ENCODE measurements at regions not wholly inside any gene's neighbourhood (a gene's known extent, or its start where the extent isn't known, plus 50 kb on each side); places are given as distances from the start of the nearest gene placed in this dataset.

GRCh38 chr1:67969446-67969845 is 81.0 kb downstream of the DIRAS3 start:
- no peak overlapping the region for H2AFZ ChIP-seq
- no peak overlapping the region for H3K9ac ChIP-seq
- H3K27ac ChIP-seq: no peak overlapping the region
- H3K4me3 ChIP-seq (ENCODE audit: low read depth, low read length): no peak overlapping the region
- no peak overlapping the region for H3K4me2 ChIP-seq (ENCODE audit: low read length)
- H3K36me3 ChIP-seq (ENCODE audit: control insufficient read depth, insufficient read depth, low read length): no peaks in the 10 kb centered on the region
- no peaks in the 10 kb centered on the region for H3K79me2 ChIP-seq
- no peaks in the 10 kb centered on the region for H3K4me1 ChIP-seq
- no peak for TF ChIP-seq CTCF (IDR thresholded peaks at IDR 0.05)
- no peaks in the 10 kb centered on the region for H3K27me3 ChIP-seq (ENCODE audit: control insufficient read depth, insufficient read depth, low read length)
- no peaks in the 10 kb centered on the region for H3K9me3 ChIP-seq (ENCODE audit: control insufficient read depth, low read length)

GRCh38 chr1:67966666-67967009 is 83.8 kb downstream of the DIRAS3 start:
- no peak overlapping the region for H3K4me3 ChIP-seq (ENCODE audit: low read depth, low read length)

GRCh38 chr1:67965995-67966665 is 84.3 kb downstream of the DIRAS3 start:
- Histone ChIP-seq H3K36me3 (ENCODE audit: control insufficient read depth, insufficient read depth, low read length) (no peaks in the 10 kb centered on the region), H3K4me2 (ENCODE audit: low read length) (no peak overlapping the region), H3K9me3 (ENCODE audit: control insufficient read depth, low read length) (no peaks in the 10 kb centered on the region), H3K9ac (no peak overlapping the region), H3K79me2 (no peaks in the 10 kb centered on the region), H3K27ac (no peak overlapping the region), H2AFZ (no peak overlapping the region), H3K4me3 (ENCODE audit: low read depth, low read length) (no peak overlapping the region), H3K27me3 (ENCODE audit: control insufficient read depth, insufficient read depth, low read length) (no peaks in the 10 kb centered on the region), H3K4me1 (no peaks in the 10 kb centered on the region)
- TF ChIP-seq CTCF (IDR thresholded peaks at IDR 0.05): no peak

More at GRCh38 chr1:67966666-67967009, 83.8 kb downstream of the DIRAS3 start:
- Histone ChIP-seq H3K27ac (no peak overlapping the region), H3K4me2 (ENCODE audit: low read length) (no peak overlapping the region), H3K9ac (no peak overlapping the region), H3K9me3 (ENCODE audit: control insufficient read depth, low read length) (no peaks in the 10 kb centered on the region), H2AFZ (no peak overlapping the region), H3K27me3 (ENCODE audit: control insufficient read depth, insufficient read depth, low read length) (no peaks in the 10 kb centered on the region), H3K79me2 (no peaks in the 10 kb centered on the region), H3K36me3 (ENCODE audit: control insufficient read depth, insufficient read depth, low read length) (no peaks in the 10 kb centered on the region), H3K4me1 (no peaks in the 10 kb centered on the region)
- TF ChIP-seq CTCF (IDR thresholded peaks at IDR 0.05): no peak

- H3K9ac ChIP-seq: no peak overlapping the region
- no peak overlapping the region for H2AFZ ChIP-seq
- no peaks in the 10 kb centered on the region for H3K27me3 ChIP-seq (ENCODE audit: control insufficient read depth, insufficient read depth, low read length)
- no peaks in the 10 kb centered on the region for H3K9me3 ChIP-seq (ENCODE audit: control insufficient read depth, low read length)
- no peak overlapping the region for H3K27ac ChIP-seq
- H3K79me2 ChIP-seq: no peaks in the 10 kb centered on the region
- no peaks in the 10 kb centered on the region for H3K4me1 ChIP-seq
- no peak for TF ChIP-seq CTCF (IDR thresholded peaks at IDR 0.05)
- H3K4me2 ChIP-seq (ENCODE audit: low read length): no peak overlapping the region
- no peak overlapping the region for H3K4me3 ChIP-seq (ENCODE audit: low read depth, low read length)
- no peaks in the 10 kb centered on the region for H3K36me3 ChIP-seq (ENCODE audit: control insufficient read depth, insufficient read depth, low read length)
These were observed 87.2 kb downstream of the DIRAS3 start for GRCh38 chr1:67963263-67963662.

GRCh38 chr1:67960766-67961165 is 89.7 kb downstream of the DIRAS3 start:
- H3K27me3 ChIP-seq (ENCODE audit: control insufficient read depth, insufficient read depth, low read length): no peaks in the 10 kb centered on the region
- no peak overlapping the region for H3K9ac ChIP-seq
- no peak for TF ChIP-seq CTCF (IDR thresholded peaks at IDR 0.05)
- no peaks in the 10 kb centered on the region for H3K9me3 ChIP-seq (ENCODE audit: control insufficient read depth, low read length)
- no peak overlapping the region for H3K4me2 ChIP-seq (ENCODE audit: low read length)
- no peaks in the 10 kb centered on the region for H3K36me3 ChIP-seq (ENCODE audit: control insufficient read depth, insufficient read depth, low read length)
- no peak overlapping the region for H2AFZ ChIP-seq
- no peak overlapping the region for H3K27ac ChIP-seq
- no peaks in the 10 kb centered on the region for H3K79me2 ChIP-seq
- no peaks in the 10 kb centered on the region for H3K4me1 ChIP-seq
- no peak overlapping the region for H3K4me3 ChIP-seq (ENCODE audit: low read depth, low read length)

Measured in parathyroid adenoma (tissue), 2 donors.